IMR-90 (cell line): ENCODE measurements at regions not wholly inside any gene's neighbourhood (a gene's known extent, or its start where the extent isn't known, plus 50 kb on each side); places are given as distances from the start of the nearest gene placed in this dataset.

ENCODE experiments used
- ATAC-seq: fragments of 200-7000 bp; cut with Tn5 transposase; 2 replicates; pipeline ENCODE4 v1.9.1; 2020; ENCODE audit warnings: low read depth, mild to moderate bottlenecking, moderate library complexity
- BruUV-seq: library from RNA; stranded (reverse); fragments of 400-500 nt; replicated peaks from 2 replicates; lab custom pipeline; 2021; lab: Mats Ljungman, UMichigan
- CTCF ChIA-PET: fragments of 300-600 bp; formaldehyde crosslinking; extraction: SDS; loops from one replicate; lab custom pipeline; 2021; ENCODE audit warnings: antibody characterized with exemption; lab: Yijun Ruan, JAX
- POLR2A ChIA-PET: fragments of 300-600 bp; sonication (Branson Sonifier 250); formaldehyde crosslinking; loops from one replicate; lab custom pipeline; 2022; ENCODE audit warnings: antibody characterized with exemption; ENCODE audit not compliant: unreplicated experiment; lab: Charles Lee
- DNase-seq: peaks from one replicate; pipeline ENCODE4 v3.0.0; 2013
- H2AFZ ChIP-seq: replicated peaks from 2 replicates; pipeline ENCODE3; 2013; ENCODE audit warnings: low read length, mild to moderate bottlenecking; ENCODE audit not compliant: poor library complexity
- H2AK5ac ChIP-seq: 2 replicates; pipeline ENCODE4 v1.6.1; 2013; ENCODE audit warnings: low read depth, low read length, inconsistent platforms
- H2AK9ac ChIP-seq: replicated peaks from 2 replicates; pipeline ENCODE3; 2013; ENCODE audit warnings: mild to moderate bottlenecking, low read depth, low read length, moderate library complexity; ENCODE audit not compliant: poor library complexity
- H2BK120ac ChIP-seq: 2 replicates; pipeline ENCODE4 v1.6.1; 2013; ENCODE audit warnings: low read depth, low read length, inconsistent platforms
- H2BK15ac ChIP-seq: 3 replicates; pipeline ENCODE4 v1.6.1; 2013; ENCODE audit warnings: low read depth, low read length, inconsistent platforms
- H2BK20ac ChIP-seq: 2 replicates; pipeline ENCODE4 v1.6.1; 2013; ENCODE audit warnings: low read depth, mild to moderate bottlenecking, inconsistent platforms, low read length, moderate library complexity
- H2BK5ac ChIP-seq: 2 replicates; pipeline ENCODE4 v1.6.1; 2013; ENCODE audit warnings: mild to moderate bottlenecking, low read depth, low read length, inconsistent platforms; ENCODE audit not compliant: poor library complexity, severe bottlenecking
- H3K14ac ChIP-seq: replicated peaks from 2 replicates; pipeline ENCODE4 v1.6.1; 2013; ENCODE audit warnings: low read depth, low read length, inconsistent platforms
- H3K18ac ChIP-seq: 2 replicates; pipeline ENCODE4 v1.6.1; 2013; ENCODE audit warnings: low read depth, low read length, control low read depth
- H3K23ac ChIP-seq: 2 replicates; pipeline ENCODE4 v1.6.1; 2013; ENCODE audit warnings: low read depth, low read length, inconsistent platforms
- H3K27ac ChIP-seq: 2 replicates; pipeline ENCODE4 v1.5.1; 2013; ENCODE audit warnings: mild to moderate bottlenecking, control low read depth, low read length; ENCODE audit not compliant: insufficient read depth
- H3K27me3 ChIP-seq: 2 replicates; pipeline ENCODE4 v1.6.1; 2013; ENCODE audit warnings: low read length; ENCODE audit not compliant: control insufficient read depth, insufficient read depth
- H3K36me3 ChIP-seq: 2 replicates; pipeline ENCODE4 v1.6.1; 2013; ENCODE audit warnings: low read length, mixed read lengths; ENCODE audit not compliant: control insufficient read depth, insufficient read depth
- H3K4ac ChIP-seq: 2 replicates; pipeline ENCODE4 v1.6.1; 2013; ENCODE audit warnings: low read depth, low read length, inconsistent platforms
- H3K4me1 ChIP-seq: 2 replicates; pipeline ENCODE4 v1.6.1; 2013; ENCODE audit warnings: low read length, mixed read lengths; ENCODE audit not compliant: control insufficient read depth, insufficient read depth
- H3K4me2 ChIP-seq: 2 replicates; pipeline ENCODE4 v1.6.1; 2013; ENCODE audit warnings: low read depth, mild to moderate bottlenecking, control low read depth, low read length, moderate library complexity
- H3K4me3 ChIP-seq: 2 replicates; pipeline ENCODE4 v1.5.1; 2013; ENCODE audit warnings: low read depth, mild to moderate bottlenecking, control low read depth, low read length, moderate library complexity; ENCODE audit not compliant: insufficient read depth
- H3K56ac ChIP-seq: 2 replicates; pipeline ENCODE4 v1.6.1; 2013; ENCODE audit warnings: low read length, inconsistent platforms; ENCODE audit not compliant: insufficient read depth; ENCODE audit errors: extremely low read depth
- H3K79me1 ChIP-seq, 2 experiments: 2 replicates each; pipeline ENCODE4 v1.6.1; 2013; ENCODE audit warnings: low read length in 2 of 2, inconsistent platforms in 1 of 2, low read depth in 1 of 2
- H3K9ac ChIP-seq: 2 replicates; pipeline ENCODE4 v1.6.1; 2013; ENCODE audit warnings: low read depth, low read length, control low read depth
- H3K9me1 ChIP-seq: 2 replicates; pipeline ENCODE4 v1.6.1; 2013; ENCODE audit warnings: low read length, inconsistent platforms; ENCODE audit not compliant: insufficient read depth
- H3K9me3 ChIP-seq: 2 replicates; pipeline ENCODE4 v1.6.1; 2013; ENCODE audit warnings: low read length; ENCODE audit not compliant: control insufficient read depth, insufficient read depth
- H4K20me1 ChIP-seq: 2 replicates; pipeline ENCODE4 v1.6.1; 2013; ENCODE audit warnings: low read length, inconsistent platforms; ENCODE audit not compliant: insufficient read depth
- H4K5ac ChIP-seq: 2 replicates; pipeline ENCODE4 v1.6.1; 2013; ENCODE audit warnings: mild to moderate bottlenecking, low read depth, low read length, control low read depth
- H4K8ac ChIP-seq, 2 experiments: 2 replicates each; pipeline ENCODE4 v1.6.1; 2013; ENCODE audit warnings: low read depth in 2 of 2, low read length in 2 of 2, control low read depth in 1 of 2, inconsistent platforms in 1 of 2
- H4K91ac ChIP-seq: 2 replicates; pipeline ENCODE4 v1.6.1; 2013; ENCODE audit warnings: low read depth, low read length, inconsistent platforms; ENCODE audit not compliant: insufficient read depth
- CEBPB ChIP-seq: IDR thresholded peaks from 2 replicates; pipeline ENCODE4 v1.6.1; 2012; ENCODE audit warnings: low read depth, low read length, improper control_type of control experiment
- MAFK ChIP-seq: IDR thresholded peaks from 2 replicates; pipeline ENCODE4 v1.6.1; 2012; ENCODE audit warnings: low read depth, low read length, improper control_type of control experiment
- MXI1 ChIP-seq: IDR thresholded peaks from 2 replicates; pipeline ENCODE4 v1.6.1; 2012; ENCODE audit warnings: low read depth, mild to moderate bottlenecking, low read length, moderate library complexity, borderline replicate concordance
- POLR2A ChIP-seq: IDR thresholded peaks from 2 replicates; pipeline ENCODE4 v1.6.1; 2012; ENCODE audit warnings: mild to moderate bottlenecking, low read depth, low read length
- RCOR1 ChIP-seq: IDR thresholded peaks from 2 replicates; pipeline ENCODE4 v1.6.1; 2012; ENCODE audit warnings: mild to moderate bottlenecking, low read length, improper control_type of control experiment; ENCODE audit not compliant: insufficient replicate concordance
- RFX5 ChIP-seq: IDR thresholded peaks from 2 replicates; pipeline ENCODE4 v1.8.0; 2012; ENCODE audit warnings: low read depth, mild to moderate bottlenecking, low read length, moderate library complexity
- SMC3 ChIP-seq: fragments of 150-350 bp; IDR thresholded peaks from 2 replicates; pipeline ENCODE4 v1.6.1; 2016; ENCODE audit warnings: low read depth, mild to moderate bottlenecking, antibody characterized with exemption, low read length, moderate library complexity
- USF2 ChIP-seq: fragments of 150-350 bp; IDR thresholded peaks from 2 replicates; pipeline ENCODE4 v1.6.1; 2017; ENCODE audit warnings: mild to moderate bottlenecking, antibody characterized with exemption, low read length, low read depth
- WGBS, 2 experiments: methylation state at CpG; one replicate each; pipeline versions ENCODE4 v1.1.5 to v1.1.7; 2013; ENCODE audit warnings: missing lambda C conversion rate in 2 of 2; ENCODE audit not compliant: insufficient read length in 1 of 2; ENCODE audit errors: extremely low coverage in 2 of 2; 5-methylcytosine and 5-hydroxymethylcytosine counted together
- dilution Hi-C: fragments of 300-500 bp; cut with HindIII; formaldehyde crosslinking; loops from one replicate; pipeline ENCODE4 v1.14.3; 2018; ENCODE audit warnings: low sequenced_read_pairs; ENCODE audit not compliant: unreplicated experiment
- in situ Hi-C: fragments of 300-500 bp; cut with MboI; formaldehyde crosslinking; loops from 3 replicates; pipeline ENCODE4 v1.14.3; 2019; ENCODE audit warnings: low sequenced_read_pairs, inconsistent platforms, mixed read lengths
- intact Hi-C: fragments of 100-400 bp; cut with micrococcal nuclease; formaldehyde crosslinking; loops from 2 replicates; pipeline ENCODE4 v1.10.0; 2022

- dilution Hi-C loops: no loop called here
- Histone ChIP-seq H3K79me1 (no peaks in the 10 kb centered on the region), H3K9me1 (no peaks in the 10 kb centered on the region; the same call in 1 of the 2 replicates), H4K91ac (no peak overlapping the region), H4K5ac (no peak overlapping the region), H2BK5ac (no peak overlapping the region), H3K9ac (no peak overlapping the region), H3K56ac (no peak overlapping the region), H2BK20ac (no peak overlapping the region), H3K4me2 (no peak overlapping the region), H3K36me3 (no peaks in the 10 kb centered on the region), H3K4me3 (no peak overlapping the region), H3K4ac (no peak overlapping the region), H3K27me3 (peaks cover 31% of the 10 kb centered on the region), H2AK9ac (no peak overlapping the region), H2BK15ac (no peak overlapping the region), H2AFZ (no peak overlapping the region), H4K20me1 (no peaks in the 10 kb centered on the region), H3K9me3 (no peaks in the 10 kb centered on the region), H2BK120ac (no peak overlapping the region), H3K27ac (no peak overlapping the region), H4K8ac (no peak overlapping the region), H2AK5ac (no peak overlapping the region), H3K14ac (no peak overlapping the region), H3K18ac (no peak overlapping the region), H3K23ac (no peak overlapping the region), H3K4me1 (no peaks in the 10 kb centered on the region)
- no peak for ATAC-seq
- POLR2A ChIA-PET: no interaction called here
- in situ Hi-C loops: no loop called here
- no TSS peak for BruUV-seq
- intact Hi-C loops: no loop called here
- TF ChIP-seq RCOR1 (no peak), RFX5 (no peak), CEBPB (no peak), USF2 (no peak), POLR2A (no peak), MXI1 (no peak), SMC3 (no peak), MAFK (no peak)
- WGBS, 2 experiments: 80% methylated on average over 1 of the region's 5 CpGs; no CpG with 5 or more reads in 1 of the 2 experiments
- CTCF ChIA-PET: interaction anchor here (1.0 kb wide), 1 partner anchor 22 kb away, joined by 3 read pairs; no protein-coding TSS in a partner anchor
- no peak for DNase-seq
Observed at GRCh38 chr11:131190446-131190845, 180.0 kb upstream of the NTM start.
